D341Med (cell line): ENCODE measurements at regions not wholly inside any gene's neighbourhood (a gene's known extent, or its start where the extent isn't known, plus 50 kb on each side); places are given as distances from the start of the nearest gene placed in this dataset.

Experiments used
- DNase-seq: peaks from one replicate; pipeline ENCODE4 v3.0.0; 2012; ENCODE audit warnings: low spot score

DNA sequence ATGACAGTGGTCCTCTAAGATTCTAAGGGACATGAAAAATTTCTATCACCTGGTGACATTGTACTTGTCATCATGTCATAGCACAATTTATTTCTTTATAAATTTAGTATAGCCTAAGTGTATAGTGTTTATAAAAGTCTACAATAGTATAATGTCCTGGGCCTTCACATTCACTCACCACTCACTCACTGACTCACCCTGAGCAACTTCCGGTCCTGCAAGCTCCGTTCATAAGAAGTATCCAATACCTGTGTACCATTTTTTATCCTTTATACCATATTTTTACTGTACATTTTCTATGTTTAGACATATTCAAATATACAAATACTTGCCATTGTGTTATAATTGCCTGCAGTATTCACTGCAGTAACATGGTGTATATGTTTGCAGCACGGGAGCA is 72.8 kb upstream of the DSEL start:
- no peak for DNase-seq

- DNase-seq: no peak
Observed at GRCh38 chr18:67586101-67586500, 69.6 kb upstream of the DSEL start.

GRCh38 chr18:67583621-67584020 is 67.1 kb upstream of the DSEL start:
- DNase-seq: no peak

DNA sequence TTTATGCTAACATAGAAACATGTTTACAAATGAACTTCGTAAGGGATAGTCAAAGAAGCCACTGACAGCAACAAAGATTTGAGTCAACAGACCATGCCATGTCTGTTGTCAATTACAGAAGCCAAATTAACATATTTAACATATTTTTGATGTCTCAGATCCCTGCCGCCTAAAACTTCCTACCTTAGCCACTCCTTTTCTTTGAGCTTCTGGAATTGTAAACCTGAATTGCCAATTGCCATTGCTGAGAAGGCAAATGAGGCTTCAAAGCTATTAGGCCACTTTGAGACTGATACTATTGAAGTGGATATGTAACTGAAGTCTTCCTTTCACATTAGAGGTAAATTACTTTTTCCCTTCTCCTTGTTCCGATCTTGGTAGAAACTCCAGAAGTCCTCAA is 66.0 kb upstream of the DSEL start:
- no peak for DNase-seq

DNA sequence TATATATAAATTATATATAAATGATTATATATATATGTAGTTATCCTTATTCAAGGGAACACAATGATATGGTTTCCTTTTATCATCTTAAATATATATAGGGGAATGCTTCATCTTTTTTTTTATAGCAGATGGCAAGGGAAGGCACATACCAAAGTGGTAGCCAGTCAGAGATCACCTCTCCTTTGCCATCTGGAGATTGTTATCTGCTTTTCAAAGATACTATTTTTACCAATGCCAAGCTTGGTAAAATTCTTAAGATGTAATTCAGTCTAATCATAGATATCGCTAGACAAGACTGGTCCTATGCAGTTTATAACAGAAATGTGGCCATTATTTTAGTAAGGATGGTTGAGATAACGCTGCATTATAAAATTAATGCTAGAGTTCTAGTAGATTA is 64.7 kb upstream of the DSEL start:
- no peak for DNase-seq

GRCh38 chr18:67577386-67577785 is 60.9 kb upstream of the DSEL start:
- no peak for DNase-seq

DNA sequence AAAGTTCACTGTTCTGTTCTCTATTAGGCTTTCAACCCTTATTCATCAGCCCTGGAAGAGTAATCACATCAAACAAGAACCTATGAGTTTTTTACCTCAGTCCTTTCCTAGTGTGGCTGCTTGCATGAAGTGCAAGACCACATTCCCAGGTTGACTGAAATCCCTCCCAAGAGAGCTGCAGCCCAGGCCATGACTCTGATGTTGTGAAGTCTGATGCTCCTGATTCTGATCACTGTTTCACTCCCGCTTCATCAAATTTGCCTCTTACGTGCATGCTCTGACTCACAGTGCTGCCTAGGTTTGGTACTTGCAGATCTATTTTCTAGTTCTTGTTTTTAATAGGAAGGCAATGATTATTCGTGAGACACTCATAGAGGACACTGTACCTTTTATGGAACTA is 58.2 kb upstream of the DSEL start:
- no peak for DNase-seq

DNA sequence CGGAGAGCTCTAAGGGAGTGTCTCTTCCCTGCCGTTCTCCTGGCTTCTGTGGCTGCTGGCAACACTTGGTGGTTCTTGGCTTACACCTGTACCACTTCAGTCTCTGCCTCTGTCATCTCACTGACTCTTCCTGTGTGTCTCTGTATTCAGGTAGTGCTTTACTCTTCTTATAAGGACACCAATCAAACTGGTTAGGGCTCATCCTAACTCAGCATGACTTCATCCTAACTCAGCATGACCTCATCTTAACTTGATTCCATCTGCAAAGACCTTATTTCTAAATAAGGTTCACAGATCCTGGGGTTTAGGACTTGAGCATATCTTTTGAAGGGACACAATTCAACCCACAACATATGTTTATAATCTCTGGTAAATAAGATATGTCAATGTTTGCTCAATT is 51.6 kb upstream of the DSEL start:
- DNase-seq: no peak
